HG02981 (cell line): ENCODE measurements at regions not wholly inside any gene's neighbourhood (a gene's known extent, or its start where the extent isn't known, plus 50 kb on each side); places are given as distances from the start of the nearest gene placed in this dataset.

ENCODE experiments used
- ATAC-seq: cut with Tn5 transposase; IDR thresholded peaks from one replicate; pipeline ENCODE4 v1.9.1; 2021; ENCODE audit warnings: mild to moderate bottlenecking, moderate library complexity; ENCODE audit not compliant: unreplicated experiment

DNA sequence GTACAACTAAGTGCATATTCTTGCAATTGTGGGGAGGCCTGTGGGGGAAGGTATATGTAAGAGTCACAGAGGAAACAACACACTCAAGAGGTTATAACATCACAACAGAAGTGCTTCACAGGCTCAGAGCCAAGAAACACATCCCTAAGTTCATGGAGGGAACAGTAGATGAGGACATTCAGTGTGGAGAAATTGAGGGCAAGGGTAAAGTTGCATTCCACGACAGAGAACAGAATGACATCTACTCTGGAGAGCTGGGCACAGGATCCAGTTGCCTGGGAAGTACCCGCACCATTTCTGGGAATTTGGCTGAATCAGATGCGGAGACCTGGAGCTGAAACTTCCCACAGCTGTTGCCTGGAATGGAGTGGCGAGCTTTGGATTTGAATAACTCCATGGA is 197.2 kb downstream of the NXNL2 start:
- ATAC-seq = no peak

DNA sequence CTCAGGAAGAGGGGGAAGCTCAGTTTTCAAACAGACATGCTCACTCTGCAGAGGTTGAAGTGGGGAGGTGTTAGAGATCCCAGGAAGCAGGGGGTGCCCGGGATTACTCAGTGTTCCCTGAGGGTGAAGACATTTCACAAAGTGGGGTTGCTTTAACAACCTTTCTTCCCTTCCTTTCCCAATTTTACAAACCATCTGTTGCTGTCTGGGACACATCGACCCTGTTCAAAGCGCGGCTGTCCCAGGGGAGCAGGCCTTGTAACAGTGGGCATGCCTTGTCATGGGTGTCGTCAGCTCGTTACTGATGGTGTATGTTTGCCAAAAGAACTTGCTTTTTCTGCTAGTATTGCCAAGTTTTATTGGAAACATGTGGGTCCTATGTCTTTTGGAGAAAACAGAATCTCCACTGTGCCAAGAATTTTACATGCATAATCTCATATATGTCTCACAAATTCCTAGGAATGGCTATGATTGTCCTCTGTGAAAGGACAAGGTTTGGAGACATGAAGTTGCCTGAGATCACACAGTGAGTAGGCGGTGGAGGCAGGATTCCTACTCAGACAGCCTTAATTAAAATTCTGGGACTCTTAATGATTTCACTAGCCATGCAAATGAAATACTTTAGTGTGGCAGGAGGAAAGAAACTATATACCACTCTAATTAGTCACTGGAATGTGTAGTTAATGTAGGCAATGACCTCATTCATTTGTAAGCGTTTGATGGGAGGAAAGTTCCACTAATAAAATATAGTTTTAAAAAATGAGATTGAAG is 198.9 kb downstream of the NXNL2 start:
- no peak for ATAC-seq

DNA sequence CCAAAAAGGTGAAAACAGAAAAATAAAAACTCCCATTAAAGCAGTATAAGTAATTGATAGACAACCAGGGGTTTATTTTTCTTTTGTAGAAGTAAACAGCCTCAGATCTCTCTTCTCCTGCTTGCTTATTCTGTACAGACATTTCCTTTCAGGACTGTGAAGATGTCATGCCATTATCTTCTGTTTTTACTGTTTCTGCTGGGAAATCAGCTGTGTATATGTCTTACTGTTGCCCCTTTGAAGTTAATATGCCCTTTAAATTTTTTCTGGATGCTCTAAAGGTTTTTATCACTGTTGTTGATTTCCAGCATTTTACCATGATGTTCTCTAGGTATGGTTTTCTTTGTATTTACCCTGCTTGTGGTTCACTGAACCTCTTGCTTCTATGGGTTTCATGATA is 199.5 kb downstream of the NXNL2 start:
- ATAC-seq = no peak

DNA sequence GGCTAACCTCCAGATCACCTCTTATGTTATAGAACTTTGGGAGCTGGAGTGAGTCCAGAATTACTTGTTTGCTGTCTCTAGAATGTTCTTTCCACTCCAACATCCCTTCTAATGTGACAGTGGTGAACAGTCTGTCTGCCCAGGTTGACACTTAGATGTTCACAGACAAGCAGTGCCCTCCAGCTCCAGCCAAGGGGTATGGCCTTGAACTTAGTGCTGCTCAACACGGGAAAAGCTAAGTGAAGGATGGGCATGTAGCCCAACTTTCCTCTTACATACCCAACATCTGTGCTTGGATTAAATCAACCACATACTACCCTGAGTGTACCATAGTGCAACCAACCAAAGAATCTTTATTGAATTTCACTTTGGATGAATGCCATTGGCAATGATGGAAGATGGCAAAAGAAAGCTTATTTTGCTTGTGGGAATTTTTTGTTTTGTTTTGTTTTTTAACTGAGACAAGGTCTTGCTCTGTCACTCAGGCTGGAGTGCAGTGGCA is 201.2 kb downstream of the NXNL2 start:
- ATAC-seq = no peak

DNA sequence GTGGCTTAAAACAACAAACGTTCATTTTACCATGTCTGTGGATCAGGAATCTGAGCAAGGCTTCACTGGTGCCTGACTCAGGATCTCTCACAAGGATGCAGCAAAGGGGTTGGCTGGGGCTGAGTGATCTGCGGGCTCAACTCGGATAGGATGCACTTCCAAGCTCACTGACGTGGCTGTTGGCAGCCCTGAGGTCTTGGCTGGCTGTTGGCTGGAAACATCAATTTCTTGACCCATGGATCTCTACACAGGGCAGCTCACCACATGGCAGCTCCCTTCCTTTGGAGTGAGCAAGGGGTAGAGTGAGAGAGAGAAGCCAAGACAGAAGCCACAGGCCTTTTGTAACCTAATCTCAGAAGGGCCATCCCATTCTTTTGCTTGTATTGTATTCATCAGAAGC is 202.1 kb downstream of the NXNL2 start:
- no peak for ATAC-seq

DNA sequence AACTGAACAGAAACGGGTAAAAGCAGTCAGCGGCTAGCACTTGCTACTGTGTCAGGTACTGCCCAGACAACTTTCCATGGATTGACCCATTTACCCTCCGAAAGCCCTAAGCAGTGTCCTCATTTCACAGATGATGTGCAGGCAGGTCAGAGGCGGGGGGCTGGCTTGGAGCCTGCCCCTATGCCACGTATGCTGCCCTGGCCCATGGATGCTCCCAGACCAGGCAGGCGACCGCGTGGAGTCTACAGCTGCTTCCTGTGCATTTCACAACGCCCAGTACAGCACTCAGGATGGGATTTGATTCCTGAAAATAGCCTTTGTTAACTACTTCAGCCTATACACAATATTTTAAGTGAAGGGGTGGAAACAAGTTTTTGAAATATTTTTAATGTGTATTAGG is 202.9 kb downstream of the NXNL2 start:
- no peak for ATAC-seq

DNA sequence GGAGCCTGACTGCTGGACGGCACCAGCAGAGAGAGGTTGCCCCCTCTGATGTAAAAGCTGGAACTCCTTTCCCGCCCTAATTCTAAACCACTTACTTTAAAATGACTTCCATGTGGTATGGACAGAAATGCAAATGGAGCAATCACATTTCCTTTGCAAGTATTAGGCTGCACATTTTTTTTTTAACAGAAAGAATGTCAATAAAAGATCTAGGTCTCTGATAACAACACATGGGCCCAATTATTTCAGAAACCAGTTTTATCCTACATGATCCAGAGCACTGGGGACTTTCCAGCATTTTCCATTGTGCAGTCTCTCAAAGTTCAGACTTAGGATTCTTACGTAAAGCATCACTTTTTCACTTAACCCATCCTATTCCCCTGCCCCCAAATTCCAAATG is 203.7 kb downstream of the NXNL2 start:
- no peak for ATAC-seq

DNA sequence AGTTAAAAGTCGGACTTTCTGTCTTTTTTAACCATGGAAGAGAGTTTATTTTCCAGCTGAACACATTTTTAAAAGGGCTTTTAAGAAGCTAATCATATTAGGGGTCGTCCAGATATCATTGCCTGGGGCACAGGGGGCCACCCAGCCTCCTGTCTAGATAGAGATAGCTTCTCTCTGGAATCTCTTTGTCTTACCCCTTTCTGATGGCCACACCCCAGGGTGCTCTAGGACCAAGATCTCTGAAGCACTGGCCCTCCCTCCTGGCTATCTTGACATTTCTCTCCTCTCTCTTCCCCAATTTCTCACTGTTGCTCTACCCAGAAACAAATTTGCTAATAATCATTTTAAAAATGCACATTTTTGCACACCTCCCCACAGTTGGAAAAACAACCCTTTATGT is 204.4 kb downstream of the NXNL2 start:
- no peak for ATAC-seq

DNA sequence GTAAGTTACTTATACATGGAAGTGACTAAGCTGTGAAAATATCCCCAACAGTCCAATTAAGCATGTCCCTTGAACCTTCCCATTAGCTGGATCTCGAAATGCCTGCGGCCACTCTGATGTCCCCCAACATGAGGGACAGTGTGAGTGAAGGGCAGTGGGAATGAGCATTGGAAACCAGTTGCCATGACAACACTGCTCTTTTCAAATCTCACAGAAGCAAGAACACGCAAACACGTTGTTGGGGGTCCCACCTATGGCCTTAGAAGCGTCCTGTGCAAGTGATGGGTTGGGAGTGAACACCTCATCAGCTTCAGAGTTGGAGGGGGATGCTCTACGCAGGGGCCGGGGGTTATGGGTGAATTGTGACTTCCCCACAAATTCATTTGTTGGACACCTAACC is 205.9 kb downstream of the NXNL2 start:
- ATAC-seq = no peak

DNA sequence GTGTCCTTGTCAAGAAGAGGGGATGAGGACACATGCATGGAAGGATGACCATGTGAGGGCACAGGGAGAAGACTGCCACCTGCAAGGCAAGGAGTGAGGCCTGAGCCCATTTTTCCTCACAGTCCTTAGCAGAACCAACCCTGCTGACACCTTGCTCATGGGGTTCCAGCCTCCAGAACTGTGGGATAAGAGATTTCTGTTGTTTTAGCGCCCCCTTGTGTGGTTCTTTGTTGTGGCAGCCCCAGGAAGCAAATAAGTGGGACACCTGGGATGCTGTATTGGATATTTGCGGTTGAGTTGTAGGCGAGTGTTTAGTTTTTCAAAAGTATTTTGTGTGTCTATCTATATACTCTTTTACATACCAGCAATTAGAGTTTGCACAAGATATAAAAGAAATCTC is 206.4 kb downstream of the NXNL2 start:
- no peak for ATAC-seq

DNA sequence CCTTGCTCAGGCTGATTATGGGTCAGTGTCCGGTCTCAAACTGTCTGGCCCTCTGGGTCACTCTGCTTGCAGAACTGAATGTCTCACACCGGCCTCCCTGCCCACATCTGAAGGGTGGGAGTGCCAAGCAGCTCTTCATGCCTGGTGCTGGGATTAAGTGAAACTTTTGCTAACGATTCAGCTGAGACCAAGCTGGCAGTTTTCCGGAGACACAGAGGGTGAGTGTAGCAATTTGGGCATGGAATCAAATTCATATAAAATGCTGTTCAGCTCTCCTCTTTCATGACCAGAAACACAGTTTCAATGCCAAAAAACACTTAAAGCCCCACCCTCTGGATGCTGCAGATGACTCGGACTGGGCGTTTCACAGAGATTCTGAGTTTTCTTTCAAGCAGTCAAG is 207.5 kb downstream of the NXNL2 start:
- no peak for ATAC-seq

DNA sequence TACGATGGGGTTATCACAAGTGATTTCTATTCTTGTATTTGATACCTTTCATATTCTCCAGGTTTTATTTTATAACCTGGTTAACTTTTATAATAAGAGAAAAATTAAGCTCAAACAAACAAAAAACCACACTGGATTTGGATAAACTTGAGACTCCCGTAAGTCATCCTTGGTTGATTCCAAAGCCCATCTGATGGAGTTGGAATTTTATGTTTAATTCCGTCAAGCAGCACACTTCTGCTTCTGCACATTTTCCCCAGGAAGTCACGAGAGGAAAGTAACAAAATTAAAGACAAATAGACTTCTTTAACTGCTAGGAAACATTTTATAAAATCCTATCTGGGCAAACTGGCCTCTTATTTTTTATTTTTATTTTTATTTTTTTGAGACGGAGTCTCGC is 207.9 kb downstream of the NXNL2 start:
- no peak for ATAC-seq

DNA sequence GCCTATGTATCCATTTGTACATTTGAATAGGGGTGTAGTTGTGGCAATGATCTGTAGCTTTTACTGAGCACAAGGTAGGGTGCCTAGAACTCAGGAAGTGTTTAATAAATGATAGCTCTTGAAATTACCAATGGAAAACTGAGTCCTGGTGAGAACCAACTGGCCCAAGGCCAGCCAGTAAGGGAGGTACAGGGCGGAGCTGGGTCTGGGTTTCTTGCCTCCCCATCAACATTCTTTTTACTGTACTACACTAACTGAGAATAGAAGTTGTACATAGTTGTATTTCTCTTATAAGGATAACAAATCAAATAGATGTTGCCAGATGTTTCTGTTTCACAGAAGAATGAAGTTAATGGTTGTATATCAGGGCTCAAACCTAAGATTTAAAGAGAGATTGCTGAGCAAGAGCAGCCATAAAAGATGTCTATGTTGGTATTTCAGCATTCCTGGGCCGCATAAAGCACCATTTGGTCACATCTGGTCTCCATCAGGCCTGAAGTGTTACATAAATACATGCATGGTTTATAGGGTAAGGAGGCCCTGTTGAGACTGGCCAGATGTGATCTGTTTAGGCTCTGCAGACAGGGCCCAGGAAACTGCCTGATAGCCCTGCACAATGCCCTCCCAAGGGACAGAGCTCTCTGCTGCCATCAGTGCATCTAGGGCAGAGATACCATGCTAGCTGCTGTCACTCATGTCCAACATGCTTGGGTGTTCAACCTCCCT is 210.5 kb downstream of the NXNL2 start:
- ATAC-seq = no peak

DNA sequence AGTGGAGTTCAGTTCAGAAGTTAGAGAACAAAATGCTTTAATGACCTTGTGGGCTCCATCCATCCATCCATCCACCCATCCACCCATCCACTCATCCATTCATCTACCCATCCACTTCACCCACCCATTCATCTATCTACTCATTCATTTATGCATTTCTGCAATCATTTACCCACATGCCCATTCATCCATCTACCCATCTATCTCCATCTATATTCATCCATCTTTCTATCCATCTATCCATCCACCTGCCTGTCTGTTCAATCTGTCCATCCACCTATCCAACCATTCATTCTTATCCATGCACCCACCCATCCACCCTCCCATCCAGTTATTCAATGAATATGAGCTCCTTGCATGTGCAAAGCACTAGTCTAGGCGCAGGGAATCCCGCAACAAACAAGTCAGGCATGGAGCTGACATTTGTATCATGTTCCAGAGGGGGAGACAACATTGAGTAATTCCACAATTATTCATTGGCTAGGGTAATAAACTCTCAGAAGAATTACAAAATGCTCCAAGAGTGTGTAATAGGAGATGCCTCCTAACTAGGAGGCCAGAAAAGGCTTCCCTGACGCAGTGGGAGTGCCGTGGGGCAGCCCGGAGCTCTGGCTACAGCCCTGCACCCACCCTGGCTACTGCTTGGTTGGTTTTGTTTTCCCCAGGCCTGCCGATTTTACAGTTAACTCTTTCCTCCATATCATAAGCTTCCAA is 211.2 kb downstream of the NXNL2 start:
- no peak for ATAC-seq

DNA sequence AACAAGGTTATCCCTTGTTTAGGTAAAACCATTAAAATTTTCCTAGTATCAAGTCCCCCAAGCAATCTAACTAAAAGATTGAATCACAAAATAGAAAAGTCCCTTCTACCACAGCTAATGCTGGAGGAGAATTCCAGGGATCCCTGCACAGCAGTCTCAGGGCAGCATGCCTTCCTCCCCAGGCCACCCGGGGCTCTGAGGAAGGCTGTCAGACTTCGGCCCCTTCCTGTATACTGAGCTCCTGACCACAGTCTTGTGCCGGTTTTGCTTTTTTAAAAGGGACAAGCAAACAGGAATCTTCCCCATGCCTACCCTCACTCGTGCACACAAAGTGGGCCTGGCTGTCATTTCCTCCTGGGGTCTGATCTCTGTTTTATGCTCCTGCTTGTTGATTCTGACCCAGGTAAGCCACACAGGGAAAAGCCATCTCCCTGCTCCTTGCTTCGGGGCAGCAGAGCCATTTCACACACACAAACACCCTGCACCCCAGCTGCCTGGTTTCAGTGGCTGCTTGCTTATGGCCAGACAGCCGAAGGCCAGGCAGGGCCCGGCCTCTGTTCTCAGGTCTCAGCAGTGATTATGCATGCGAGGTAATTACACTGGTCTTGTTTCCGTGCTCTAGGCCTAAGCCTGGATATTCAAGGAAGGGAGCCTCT is 211.9 kb downstream of the NXNL2 start:
- no peak for ATAC-seq

DNA sequence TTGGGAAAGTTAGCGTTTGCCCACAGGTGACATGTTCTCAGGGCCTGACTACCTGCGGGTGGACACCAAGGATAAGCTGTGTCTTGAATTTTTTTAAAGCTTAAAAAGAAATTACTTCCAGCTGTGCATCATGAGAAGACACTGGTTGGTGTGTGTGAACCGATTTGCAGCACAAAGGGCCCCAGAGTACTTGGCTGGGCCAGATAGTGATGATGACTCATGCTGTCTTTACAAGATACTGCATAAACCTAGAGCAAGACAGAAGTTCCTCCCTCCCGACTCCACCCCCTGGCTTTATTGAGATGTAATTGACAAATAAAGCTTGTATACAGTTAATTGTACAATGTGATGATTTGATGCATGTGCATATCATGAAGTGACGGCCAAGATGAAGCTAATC is 212.8 kb downstream of the NXNL2 start:
- no peak for ATAC-seq

DNA sequence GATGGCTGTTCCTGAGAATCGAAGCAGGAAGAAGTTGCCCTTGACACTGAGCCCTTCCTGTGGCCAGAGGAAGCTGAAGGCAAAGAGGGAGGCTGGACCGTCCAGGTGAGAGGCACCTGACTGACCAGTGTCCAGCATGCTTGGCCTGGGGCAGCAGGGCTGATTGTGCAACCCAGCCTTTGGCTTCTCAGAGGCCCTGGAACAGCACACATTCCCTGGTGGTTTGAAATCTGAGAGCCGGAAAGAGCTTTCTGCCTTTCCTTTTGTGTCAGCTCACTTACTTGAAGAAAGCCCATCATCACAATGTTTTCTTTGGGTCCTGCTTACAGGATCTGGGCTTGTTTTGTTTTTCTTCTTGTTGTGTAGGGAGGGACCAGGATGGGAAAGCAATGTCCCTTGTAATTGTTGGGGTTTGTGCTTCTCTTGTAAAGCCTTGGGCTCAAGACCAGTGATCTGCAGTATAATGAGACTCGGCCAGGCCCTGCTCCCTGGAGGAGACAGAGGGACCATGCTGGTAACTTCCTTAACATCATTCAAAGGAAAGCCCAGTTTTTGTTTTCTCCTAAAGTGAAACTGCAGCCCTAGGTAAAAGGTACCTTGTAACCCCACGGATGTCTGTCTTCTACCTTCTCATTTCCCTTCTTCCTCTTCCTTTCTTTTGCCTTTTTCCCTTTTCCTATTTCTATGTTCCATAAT is 213.7 kb downstream of the NXNL2 start:
- ATAC-seq = no peak

DNA sequence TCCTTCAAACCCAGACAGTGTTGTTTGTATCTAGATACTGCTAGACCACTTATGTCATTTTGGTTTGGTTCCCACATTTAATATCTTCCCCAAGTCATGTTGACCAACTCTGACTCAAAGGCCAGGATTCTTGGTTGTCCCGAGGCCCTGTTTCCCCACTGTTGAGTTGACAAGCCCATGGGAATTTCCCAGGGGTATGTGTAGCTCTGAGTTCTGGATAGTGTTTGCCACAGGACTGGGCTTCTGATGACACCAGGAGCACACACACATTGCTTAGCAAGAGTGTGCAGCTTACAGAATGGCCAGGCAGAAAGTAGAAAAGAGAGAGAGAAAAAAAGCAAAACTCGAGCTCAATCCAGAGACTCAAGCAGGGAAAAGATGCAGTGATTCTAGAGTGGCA is 214.4 kb downstream of the NXNL2 start:
- no peak for ATAC-seq

DNA sequence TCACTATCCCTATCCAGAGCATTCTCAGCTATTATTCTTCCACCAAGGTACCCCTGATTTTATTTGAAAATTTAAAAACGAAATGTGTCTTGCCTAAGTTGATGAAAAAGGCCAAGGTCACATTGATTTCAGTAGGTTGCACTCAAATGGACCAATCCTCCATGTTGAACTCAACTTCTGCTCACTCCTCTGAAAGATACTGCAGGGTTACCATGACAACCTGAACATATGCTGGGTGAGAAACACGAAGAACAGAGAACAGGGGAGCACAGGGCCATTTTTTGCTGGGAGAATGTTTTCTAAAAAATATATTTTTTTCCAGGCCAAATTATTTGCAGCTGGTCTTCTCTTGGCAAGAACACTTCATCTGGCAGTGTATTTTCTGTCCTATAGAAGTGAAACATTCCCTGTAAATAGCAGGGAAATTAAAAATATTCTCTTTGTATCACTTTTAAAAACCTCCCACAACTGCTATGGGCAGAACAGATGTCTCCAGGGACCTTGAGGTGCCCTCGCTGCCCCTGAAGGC is 215.9 kb downstream of the NXNL2 start:
- ATAC-seq = no peak

DNA sequence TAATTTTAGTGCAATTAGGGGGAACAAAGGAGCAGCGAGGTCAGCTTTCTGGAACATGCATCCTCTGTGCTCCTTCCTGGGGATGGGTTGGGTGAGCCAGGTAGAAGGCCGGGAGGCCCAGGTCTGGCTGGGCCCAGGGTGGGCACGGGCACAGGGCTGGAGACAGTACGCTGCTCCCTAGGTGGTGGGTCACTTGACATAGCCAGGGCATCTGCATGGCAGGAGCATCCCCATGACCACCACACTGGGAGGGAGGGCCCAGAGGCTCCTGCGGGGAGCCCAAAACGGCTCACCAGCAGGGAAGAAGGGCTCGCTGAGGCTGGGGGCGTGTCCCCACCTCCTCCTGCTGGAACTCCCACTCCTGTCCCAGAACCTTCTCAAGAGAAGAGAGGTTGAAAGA is 216.8 kb downstream of the NXNL2 start:
- no peak for ATAC-seq
